Neutrophil (primary cell): ENCODE measurements at regions not wholly inside any gene's neighbourhood (a gene's known extent, or its start where the extent isn't known, plus 50 kb on each side); places are given as distances from the start of the nearest gene placed in this dataset.

Experiments
- H3K27ac ChIP-seq: fragments of 200-600 bp; sonication (generic); 2 replicates; pipeline ENCODE4 v1.5.1; 2016; ENCODE audit warnings: mild to moderate bottlenecking, moderate library complexity
- H3K27me3 ChIP-seq: fragments of 200-600 bp; sonication (generic); 2 replicates; pipeline ENCODE4 v1.6.0; 2016; ENCODE audit warnings: mild to moderate bottlenecking
- H3K36me3 ChIP-seq: fragments of 200-600 bp; sonication (generic); 2 replicates; pipeline ENCODE4 v1.5.1; 2017
- H3K4me1 ChIP-seq, 2 experiments: fragments of 200-600 bp in 1 of 2; sonication (generic) in 1 of 2; 1 replicate in 1 of 2; 2 replicates in 1 of 2; pipeline versions ENCODE4 v1.5.1 to v1.6.1; 2013 to 2016; ENCODE audit warnings: low read depth in 1 of 2, low read length in 1 of 2, mild to moderate bottlenecking in 1 of 2, moderate library complexity in 1 of 2; ENCODE audit not compliant: control insufficient read depth in 1 of 2, insufficient read depth in 1 of 2
- H3K4me3 ChIP-seq, 2 experiments: fragments of 200-600 bp in 1 of 2; sonication (generic) in 1 of 2; 1 replicate in 1 of 2; 2 replicates in 1 of 2; pipeline ENCODE4 v1.5.1; 2013 to 2016; ENCODE audit warnings: low read depth in 1 of 2, low read length in 1 of 2, mild to moderate bottlenecking in 1 of 2, moderate library complexity in 1 of 2
- H3K9me3 ChIP-seq: fragments of 200-600 bp; sonication (generic); 2 replicates; pipeline ENCODE4 v1.5.1; 2016
- CTCF ChIP-seq: fragments of 200-600 bp; sonication (generic); IDR thresholded peaks from 2 replicates; pipeline ENCODE4 v1.5.1; 2016; ENCODE audit warnings: antibody characterized with exemption

GRCh38 chr5:62982348-62982747 lies 403.7 kb downstream of the LRRC70 start:
- Histone ChIP-seq H3K36me3 (no peaks in the 10 kb centered on the region), H3K4me1 (no peaks in the 10 kb centered on the region), H3K4me3 (no peak overlapping the region), H3K9me3 (no peaks in the 10 kb centered on the region), H3K27ac (no peak overlapping the region), H3K27me3 (no peaks in the 10 kb centered on the region)
- TF ChIP-seq CTCF = no peak

- no peaks in the 10 kb centered on the region for H3K9me3 ChIP-seq
- TF ChIP-seq CTCF = no peak
- no peak overlapping the region for H3K27ac ChIP-seq
- H3K36me3 ChIP-seq = no peaks in the 10 kb centered on the region
- H3K4me1 ChIP-seq = no peaks in the 10 kb centered on the region
- H3K4me3 ChIP-seq = no peak overlapping the region
- H3K27me3 ChIP-seq = no peaks in the 10 kb centered on the region
Measured at GRCh38 chr5:62980884-62981283, 402.3 kb downstream of the LRRC70 start.

DNA sequence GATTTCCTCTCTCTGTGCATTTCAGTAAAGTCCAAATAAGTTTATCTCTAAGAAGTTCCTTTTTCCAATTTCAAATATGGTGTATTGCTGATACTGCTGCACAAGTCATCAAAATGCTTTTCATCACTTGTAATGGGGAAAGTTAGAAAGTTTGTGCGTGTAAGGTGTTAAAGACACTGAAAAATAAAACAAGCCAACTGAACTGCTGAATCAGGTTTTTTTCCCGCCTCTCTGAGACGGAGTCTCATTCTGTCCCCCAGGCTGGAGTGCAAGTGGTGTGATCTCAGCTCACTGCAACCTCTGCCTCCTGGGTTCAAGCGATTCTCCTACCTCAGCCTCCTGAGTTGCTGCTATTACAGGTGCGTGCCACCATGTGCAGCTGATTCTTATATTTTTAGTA lies 400.9 kb downstream of the LRRC70 start:
- Histone ChIP-seq H3K27ac (no peak overlapping the region), H3K9me3 (no peaks in the 10 kb centered on the region), H3K4me1 (no peaks in the 10 kb centered on the region), H3K27me3 (no peaks in the 10 kb centered on the region), H3K4me3 (no peak overlapping the region), H3K36me3 (no peaks in the 10 kb centered on the region)
- TF ChIP-seq CTCF = no peak

DNA sequence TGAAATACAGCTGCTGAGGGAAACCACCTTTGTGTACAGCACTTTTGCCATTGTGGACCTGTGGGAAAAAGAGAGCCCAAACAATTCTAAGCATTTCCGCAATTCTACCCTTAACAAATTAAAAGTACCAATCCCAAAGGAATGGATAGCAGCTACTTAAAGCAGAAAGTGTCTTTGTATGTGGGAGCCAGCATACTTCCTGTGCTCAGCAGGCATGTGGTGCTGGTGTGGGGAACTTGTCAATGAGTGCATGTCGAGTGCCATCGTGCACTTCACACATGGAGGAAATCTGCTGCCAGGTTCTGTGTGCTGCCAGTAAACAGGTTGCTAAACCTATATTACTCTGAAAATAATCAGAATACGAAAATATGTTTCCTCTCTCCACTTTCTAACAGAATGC lies 399.0 kb downstream of the LRRC70 start:
- Histone ChIP-seq H3K4me1 (no peaks in the 10 kb centered on the region), H3K27me3 (no peaks in the 10 kb centered on the region), H3K27ac (no peak overlapping the region), H3K4me3 (no peak overlapping the region), H3K9me3 (no peaks in the 10 kb centered on the region), H3K36me3 (no peaks in the 10 kb centered on the region)
- no peak for TF ChIP-seq CTCF

DNA sequence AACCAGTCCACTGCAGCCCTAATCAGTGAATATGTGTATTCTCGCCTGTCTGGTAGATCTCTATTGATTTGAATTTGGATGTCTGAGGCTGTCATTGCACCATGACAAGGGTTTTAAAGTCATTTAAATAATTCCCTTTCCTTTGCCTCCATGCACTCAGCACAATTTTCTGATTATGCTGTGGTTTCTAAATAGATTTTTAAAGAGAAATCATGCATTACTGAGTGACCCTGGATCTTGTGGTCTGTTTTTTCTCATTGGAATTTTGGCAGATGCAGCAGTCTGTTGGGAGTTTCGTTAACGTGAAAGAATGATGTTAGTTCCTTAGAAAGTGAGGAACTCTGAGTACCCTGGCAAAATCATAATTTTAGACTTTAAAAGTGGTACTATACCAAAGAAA lies 396.0 kb downstream of the LRRC70 start:
- TF ChIP-seq CTCF = no peak
- no peaks in the 10 kb centered on the region for H3K36me3 ChIP-seq
- no peaks in the 10 kb centered on the region for H3K27me3 ChIP-seq
- no peak overlapping the region for H3K4me3 ChIP-seq
- no peak overlapping the region for H3K27ac ChIP-seq
- H3K9me3 ChIP-seq = no peaks in the 10 kb centered on the region
- no peaks in the 10 kb centered on the region for H3K4me1 ChIP-seq
